ENCODE measurements at regions not wholly inside any gene's neighbourhood (a gene's known extent, or its start where the extent isn't known, plus 50 kb on each side); places are given as distances from the start of the nearest gene placed in this dataset.

GRCh38 chr4:125704726-125705125 is 390.0 kb downstream of the FAT4 start:
- no peak for DNase-seq

DNA sequence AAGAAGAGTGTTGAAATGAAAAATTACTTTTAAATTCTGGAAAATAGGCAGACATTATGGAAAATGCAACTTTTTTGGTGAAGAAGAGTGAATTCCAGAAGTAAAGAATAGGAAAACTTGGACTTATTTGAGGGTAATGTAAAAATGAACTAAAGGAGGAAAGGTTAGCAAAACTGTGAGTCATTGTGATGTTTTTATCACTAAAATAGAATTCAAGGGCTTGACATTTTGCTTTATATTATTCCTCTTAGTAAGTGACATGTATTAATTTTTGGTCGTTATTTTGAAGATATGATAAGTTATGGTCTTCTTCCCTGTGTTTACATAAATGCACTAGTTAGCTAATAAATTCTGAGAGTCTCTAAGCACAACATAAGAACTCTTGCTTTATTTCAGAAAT is 390.9 kb downstream of the FAT4 start:
- DNase-seq, result no peak

DNA sequence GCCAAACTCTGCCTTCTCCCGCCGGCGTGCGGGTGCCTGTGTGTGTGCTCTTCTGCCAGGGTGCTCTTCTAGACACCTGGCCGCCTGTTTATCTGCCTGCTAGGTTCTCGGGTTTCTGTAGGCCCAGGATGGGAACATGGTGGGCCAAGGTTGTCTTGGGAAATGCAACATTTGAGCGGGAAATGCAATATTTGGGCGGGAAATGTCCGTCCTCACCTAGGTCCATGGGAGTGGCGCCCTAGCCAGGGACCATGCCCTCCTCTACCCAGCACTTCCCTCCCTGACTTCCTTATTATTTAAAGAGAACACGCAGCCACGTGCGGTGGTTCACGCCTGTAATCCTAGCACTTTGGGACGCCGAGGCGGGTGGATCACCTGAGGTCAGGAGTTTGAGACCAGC is 392.6 kb downstream of the FAT4 start:
- DNase-seq, result no peak

GRCh38 chr4:125710766-125711165 is 396.0 kb downstream of the FAT4 start:
- DNase-seq, result no peak

DNA sequence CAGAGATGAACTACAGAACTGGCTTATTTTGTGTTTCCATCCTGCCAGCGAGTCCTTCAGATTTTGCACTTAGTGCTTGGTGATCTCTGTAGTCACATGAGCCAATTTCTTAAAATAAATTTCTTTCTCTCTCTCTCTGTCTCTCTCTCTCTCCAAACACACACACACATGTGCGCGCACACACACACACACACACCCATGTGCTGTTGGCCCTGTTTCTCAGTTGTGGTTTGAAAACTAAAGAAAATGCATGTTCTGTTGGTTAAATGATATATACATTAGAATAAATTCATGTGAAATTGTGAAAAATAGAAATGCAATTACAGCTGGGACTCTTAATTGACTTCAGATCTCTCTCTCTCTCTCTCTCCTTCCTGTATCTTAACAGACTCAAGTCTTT is 399.3 kb downstream of the FAT4 start:
- DNase-seq, result no peak

DNA sequence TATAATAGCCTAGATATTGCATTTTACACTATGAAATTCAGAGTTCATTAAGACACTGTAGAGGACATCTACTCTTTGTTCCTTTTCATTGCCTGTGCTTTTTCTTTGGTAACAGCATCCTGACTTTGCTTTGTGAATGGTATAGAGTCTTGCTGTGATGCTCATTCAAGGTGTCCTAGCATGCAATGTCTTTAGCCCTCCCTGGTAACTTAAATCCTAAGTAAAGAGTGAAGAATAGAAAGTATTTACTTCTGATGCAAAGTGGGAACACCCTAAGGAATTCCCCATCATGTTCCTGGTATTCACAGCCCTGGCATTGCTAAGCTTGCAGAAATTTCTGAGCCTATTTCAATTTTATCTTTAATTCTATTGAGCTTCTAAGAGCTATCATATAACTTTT is 400.1 kb downstream of the FAT4 start:
- DNase-seq, result no peak

- no peak for DNase-seq
Measured at GRCh38 chr4:125719987-125720386, 405.2 kb downstream of the FAT4 start.

DNA sequence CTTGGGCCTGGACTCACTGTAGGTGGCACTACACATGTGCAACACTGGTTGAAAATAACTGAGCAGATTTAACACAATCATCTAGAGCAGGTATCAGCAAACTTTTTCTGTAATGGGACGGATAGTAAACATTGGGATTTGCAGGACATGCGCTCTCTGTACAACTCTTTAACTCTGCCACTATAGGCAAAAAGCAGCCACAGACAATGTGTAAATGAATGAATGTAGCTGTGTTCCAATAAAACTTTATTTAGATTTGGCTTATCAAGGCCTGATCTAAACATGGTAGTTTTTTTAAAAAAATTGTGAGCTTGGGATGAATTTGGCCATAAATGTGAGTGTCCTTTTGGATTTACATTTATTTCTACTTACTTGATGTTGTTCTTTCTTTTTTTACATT is 407.3 kb downstream of the FAT4 start:
- DNase-seq, result no peak

DNA sequence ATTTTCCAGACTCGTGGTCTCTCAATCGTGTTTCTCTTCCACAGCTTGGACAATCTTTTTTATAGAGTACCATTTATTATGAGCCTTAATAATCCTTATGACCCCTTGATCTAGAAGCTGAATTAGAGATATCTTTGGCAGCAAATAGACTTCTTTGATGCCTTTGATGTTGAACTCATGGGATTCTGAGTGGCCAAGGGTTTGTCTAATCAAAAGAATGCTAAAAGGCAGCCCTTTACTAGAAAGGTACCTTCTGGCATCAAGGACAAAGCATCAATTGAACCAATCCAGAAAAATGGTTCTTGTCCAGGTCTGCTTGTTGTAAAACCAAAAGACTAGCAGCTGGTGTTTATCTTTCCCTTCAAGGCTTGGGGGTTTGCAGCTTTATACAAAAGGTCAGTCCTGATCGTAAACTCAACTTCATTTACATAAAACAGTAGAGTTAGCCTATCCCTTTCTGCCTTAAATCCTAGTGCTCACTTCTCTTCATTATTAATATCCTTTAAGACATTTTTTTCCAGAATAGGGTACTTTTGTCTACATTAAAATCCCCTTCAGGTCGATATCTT is 411.3 kb downstream of the FAT4 start:
- DNase-seq, result no peak

GRCh38 chr4:125727931-125728330 is 413.2 kb downstream of the FAT4 start:
- no peak for DNase-seq

DNA sequence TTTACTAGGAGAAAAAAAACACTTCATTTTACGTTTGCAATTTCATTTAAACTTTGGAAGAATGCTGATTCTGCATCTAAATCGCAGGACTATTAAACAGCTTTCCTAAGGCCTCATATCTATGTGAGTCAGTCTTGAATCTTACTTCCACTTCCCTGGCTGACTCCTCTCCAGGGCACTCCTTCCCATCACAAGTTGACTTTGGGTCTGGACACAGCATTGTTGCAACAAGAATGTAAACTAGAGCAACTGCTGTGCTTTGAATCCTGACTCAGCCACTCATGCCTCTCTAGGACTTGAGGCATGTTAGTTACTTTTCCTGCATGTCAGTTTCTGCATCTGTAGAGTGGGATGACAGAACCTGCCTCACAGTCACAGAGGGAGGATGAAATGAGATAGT is 413.8 kb downstream of the FAT4 start:
- no peak for DNase-seq

DNA sequence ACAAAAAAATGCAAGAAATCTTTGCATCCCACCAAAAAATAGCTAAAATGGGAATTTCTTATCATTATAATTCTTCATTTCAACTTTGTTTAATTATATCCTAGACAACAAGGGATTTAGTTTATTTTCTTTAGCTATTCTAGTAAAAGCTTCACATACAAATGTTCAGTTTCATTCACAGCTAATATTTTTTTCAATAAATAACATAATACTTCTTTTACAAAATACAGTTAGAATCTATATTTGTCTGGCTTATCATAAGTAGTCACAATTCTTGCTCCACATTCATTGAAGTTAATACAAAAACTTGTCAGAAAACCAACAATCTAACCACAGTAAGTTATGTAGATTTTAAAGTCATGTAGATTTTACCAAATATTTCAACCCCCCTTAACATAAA is 414.4 kb downstream of the FAT4 start:
- DNase-seq, result no peak

GRCh38 chr4:125732632-125733031 is 417.9 kb downstream of the FAT4 start:
- DNase-seq, result no peak

GRCh38 chr4:125734504-125734903 is 419.7 kb downstream of the FAT4 start:
- no peak for DNase-seq

- no peak for DNase-seq
Measured at GRCh38 chr4:125735102-125735501, 420.3 kb downstream of the FAT4 start.

GRCh38 chr4:125736057-125736456 is 421.3 kb downstream of the FAT4 start:
- no peak for DNase-seq

DNA sequence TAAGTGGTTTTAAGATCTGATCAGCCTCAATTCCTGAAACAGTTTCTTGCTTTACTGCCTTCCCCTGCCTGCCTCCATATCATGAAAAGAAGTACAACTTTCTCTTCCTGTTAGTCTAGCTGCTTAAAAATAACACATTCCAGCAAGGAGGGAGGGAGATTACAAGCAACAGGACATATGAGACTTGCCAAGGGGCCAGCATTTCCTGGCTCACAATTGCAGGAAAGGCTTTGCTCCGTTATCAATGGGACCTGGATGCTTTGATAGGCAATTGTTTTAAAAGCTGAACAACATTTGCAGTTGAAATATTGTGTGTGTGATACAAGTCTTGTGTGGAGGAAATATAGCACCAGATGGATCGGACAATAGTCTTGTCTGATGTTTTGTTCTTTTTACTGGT is 425.0 kb downstream of the FAT4 start:
- DNase-seq, result no peak

GRCh38 chr4:125741825-125742452 is 427.2 kb downstream of the FAT4 start:
- no peak for DNase-seq

GRCh38 chr4:125744891-125745364 is 430.2 kb downstream of the FAT4 start:
- no peak for DNase-seq

DNA sequence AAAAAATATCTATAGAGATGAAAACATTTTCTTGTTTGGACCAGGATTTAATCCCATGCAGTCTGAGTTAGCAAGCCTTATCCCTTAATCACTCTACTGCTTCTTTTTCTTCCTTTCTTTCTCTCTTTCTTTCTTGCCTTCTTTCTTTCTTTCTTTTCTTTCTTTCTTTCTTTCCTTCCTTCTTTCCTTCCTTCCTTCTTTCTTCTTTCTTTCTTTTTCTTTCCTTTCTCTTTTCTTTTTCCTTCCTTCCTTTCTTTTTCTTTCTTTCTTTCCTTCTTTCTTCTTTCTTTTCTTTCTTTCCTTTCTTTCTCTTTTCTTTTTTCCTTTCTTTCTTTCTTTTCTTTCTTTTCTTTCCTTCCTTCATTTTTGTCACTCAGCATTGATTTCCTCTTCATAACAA is 434.6 kb downstream of the FAT4 start:
- DNase-seq, result no peak

- no peak for DNase-seq
Measured at GRCh38 chr4:125750399-125750798, 435.6 kb downstream of the FAT4 start.

GRCh38 chr4:125750828-125751466 is 436.2 kb downstream of the FAT4 start:
- DNase-seq, result peak; percentile 11 to 13

DNA sequence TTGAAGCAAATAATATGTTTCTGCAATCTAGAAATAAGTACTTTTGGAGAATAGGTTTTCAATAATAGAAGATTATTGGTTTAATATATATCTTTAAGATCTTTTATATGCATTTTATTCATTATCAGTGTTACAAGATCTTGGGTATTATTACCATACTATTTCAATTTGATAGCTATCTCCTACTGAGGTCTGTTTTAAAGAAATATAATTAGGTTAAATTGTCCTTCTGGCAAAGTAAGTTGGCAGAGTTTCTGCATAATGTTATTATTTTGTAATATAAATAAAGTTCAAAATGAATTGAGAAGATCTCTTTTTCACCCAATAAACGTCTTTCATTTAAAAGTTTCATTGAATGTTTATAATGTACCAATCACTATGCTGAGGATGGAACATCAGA is 443.7 kb downstream of the FAT4 start:
- no peak for DNase-seq

DNA sequence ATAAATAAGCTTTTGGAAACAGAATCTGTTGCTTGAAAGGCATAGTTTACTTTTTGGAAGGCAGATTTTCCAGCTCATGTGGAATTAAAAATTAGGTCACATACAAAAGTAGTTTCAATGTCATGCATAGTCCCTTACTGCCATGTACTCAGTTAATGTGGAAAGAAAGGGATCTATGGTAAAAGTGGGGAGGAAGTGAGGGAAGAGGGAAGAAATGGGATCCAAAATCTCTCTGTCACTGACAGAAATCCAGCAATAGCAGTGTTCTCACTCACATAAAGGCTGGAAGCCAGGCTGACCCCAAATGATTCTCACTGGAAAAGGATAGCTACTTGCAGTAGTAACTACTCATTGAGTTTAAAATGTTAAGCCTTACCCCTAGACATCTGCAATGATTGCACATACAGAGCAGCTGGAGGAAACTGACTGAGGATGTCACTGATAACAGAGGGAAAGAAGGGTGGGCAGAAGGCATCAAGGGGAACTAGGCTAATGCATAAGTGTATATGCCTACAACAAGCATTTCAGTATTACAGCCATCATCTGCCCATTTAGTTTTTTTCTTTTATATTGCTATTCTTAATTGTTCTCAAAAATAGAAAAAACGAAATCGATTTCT is 445.6 kb downstream of the FAT4 start:
- DNase-seq, result no peak

Measured in NCI-H1930 (cell line).